Glomerular visceral epithelial cell (primary cell): ENCODE measurements at regions not wholly inside any gene's neighbourhood (a gene's known extent, or its start where the extent isn't known, plus 50 kb on each side); places are given as distances from the start of the nearest gene placed in this dataset.
"Not testable (repeated sequence)": the region's sequence is repeated elsewhere in the genome, so short reads cannot be mapped to it uniquely, and the experiment has no call there.

Experiments
- DNase-seq: peaks from one replicate; pipeline ENCODE4 v3.0.0-alpha.2; 2016; ENCODE audit errors: extremely low spot score

- no peak for DNase-seq
Observed at GRCh38 chr11:101835506-101836063, 79.2 kb upstream of the CEP126 start.

GRCh38 chr11:101830475-101830874 lies 84.3 kb upstream of the CEP126 start:
- not testable (repeated sequence) for DNase-seq

- no peak for DNase-seq
Observed at GRCh38 chr11:101825531-101825930, 89.3 kb upstream of the CEP126 start.

GRCh38 chr11:101817581-101817980 lies 97.2 kb upstream of the CEP126 start:
- DNase-seq: no peak

GRCh38 chr11:101816613-101817012 lies 98.2 kb upstream of the CEP126 start:
- DNase-seq: no peak

GRCh38 chr11:101812546-101812945 lies 102.3 kb upstream of the CEP126 start:
- DNase-seq: no peak

GRCh38 chr11:101810546-101810945 lies 104.3 kb upstream of the CEP126 start:
- DNase-seq: no peak

GRCh38 chr11:101807531-101807930 lies 107.3 kb upstream of the CEP126 start:
- DNase-seq: no peak

- DNase-seq: no peak
Observed at GRCh38 chr11:101803651-101804050, 111.2 kb upstream of the CEP126 start.

GRCh38 chr11:101797335-101797734 lies 117.5 kb upstream of the CEP126 start:
- DNase-seq: no peak

- DNase-seq: no peak
Observed at GRCh38 chr11:101792814-101793213, 122.0 kb upstream of the CEP126 start.

GRCh38 chr11:101786916-101787315 lies 127.9 kb upstream of the CEP126 start:
- DNase-seq: no peak

- DNase-seq: no peak
Observed at GRCh38 chr11:101786421-101786820, 128.4 kb upstream of the CEP126 start.

GRCh38 chr11:101779167-101779566 lies 135.6 kb upstream of the CEP126 start:
- not testable (repeated sequence) for DNase-seq

- no peak for DNase-seq
Observed at GRCh38 chr11:101777476-101777875, 137.3 kb upstream of the CEP126 start.

GRCh38 chr11:101775033-101775432 lies 139.8 kb upstream of the CEP126 start:
- DNase-seq: no peak

- DNase-seq: no peak
Observed at GRCh38 chr11:101770648-101771047, 144.2 kb upstream of the CEP126 start.

- DNase-seq: no peak
Observed at GRCh38 chr11:101765932-101766331, 148.9 kb upstream of the CEP126 start.

GRCh38 chr11:101759771-101760450 lies 154.9 kb upstream of the CEP126 start:
- DNase-seq: no peak

- DNase-seq: no peak
Observed at GRCh38 chr11:101757741-101758140, 157.1 kb upstream of the CEP126 start.

GRCh38 chr11:101748572-101749344 lies 165.0 kb upstream of the TRPC6 start:
- no peak for DNase-seq

GRCh38 chr11:101745756-101746155 lies 161.9 kb upstream of the TRPC6 start:
- no peak for DNase-seq

- DNase-seq: no peak
Observed at GRCh38 chr11:101743828-101744227, 160.0 kb upstream of the TRPC6 start.
